ENCODE measurements at regions not wholly inside any gene's neighbourhood (a gene's known extent, or its start where the extent isn't known, plus 50 kb on each side); places are given as distances from the start of the nearest gene placed in this dataset.

- no peaks in the 10 kb centered on the region for H3K9me3 ChIP-seq (replicated peaks; ENCODE audit: control insufficient read depth, insufficient read depth, low read depth, low read length)
- intact Hi-C loops (cut with micrococcal nuclease) (no loop called here), in situ Hi-C loops (cut with MboI) (no loop called here)
- H3K36me3 ChIP-seq (ENCODE audit: control insufficient read depth, insufficient read depth, low read length): no peaks in the 10 kb centered on the region
- ChIA-PET CTCF (ENCODE audit: low intra/inter-chr PET ratio) (no interaction called here), POLR2A (interaction anchor here (0.8 kb wide), 1 partner anchor 659 kb away, joined by 3 read pairs; no protein-coding TSS in a partner anchor)
- H4K20me1 ChIP-seq (replicated peaks; ENCODE audit: control insufficient read depth, insufficient read depth, low read length): no peaks in the 10 kb centered on the region
- H3K27ac ChIP-seq (ENCODE audit: extremely low read depth, low read depth, low read length): no peak overlapping the region
- H2AFZ ChIP-seq (ENCODE audit: low read depth, low read length): no peak overlapping the region
- H3K4me1 ChIP-seq (replicated peaks in 1 of 2; ENCODE audit: control insufficient read depth in 2 of 2, insufficient read depth in 2 of 2, low read length in 2 of 2): no peaks in the 10 kb centered on the region; a peak in 1 of 5 replicates
- no peaks in the 10 kb centered on the region for H3K9me1 ChIP-seq (ENCODE audit: control insufficient read depth, insufficient read depth, low read length)
- no peak for DNase-seq (ENCODE audit: extremely low read depth in 1 of 4, low spot score in 3 of 4)
- peak; percentile 60 for ATAC-seq
- H3K9ac ChIP-seq (ENCODE audit: insufficient read depth in 1 of 2, low read depth in 2 of 2, low read length in 2 of 2): no peak overlapping the region
- no peak overlapping the region for H3K4me2 ChIP-seq (ENCODE audit: insufficient read depth, low read length)
- WGBS (ENCODE audit: insufficient coverage, low coverage, missing lambda C conversion rate): 56% methylated on average over 2 of the region's 2 CpGs
- no TSS peak for BruUV-seq (replicated peaks)
- no peak overlapping the region for H3K4me3 ChIP-seq
- TF ChIP-seq, protein P1, sequence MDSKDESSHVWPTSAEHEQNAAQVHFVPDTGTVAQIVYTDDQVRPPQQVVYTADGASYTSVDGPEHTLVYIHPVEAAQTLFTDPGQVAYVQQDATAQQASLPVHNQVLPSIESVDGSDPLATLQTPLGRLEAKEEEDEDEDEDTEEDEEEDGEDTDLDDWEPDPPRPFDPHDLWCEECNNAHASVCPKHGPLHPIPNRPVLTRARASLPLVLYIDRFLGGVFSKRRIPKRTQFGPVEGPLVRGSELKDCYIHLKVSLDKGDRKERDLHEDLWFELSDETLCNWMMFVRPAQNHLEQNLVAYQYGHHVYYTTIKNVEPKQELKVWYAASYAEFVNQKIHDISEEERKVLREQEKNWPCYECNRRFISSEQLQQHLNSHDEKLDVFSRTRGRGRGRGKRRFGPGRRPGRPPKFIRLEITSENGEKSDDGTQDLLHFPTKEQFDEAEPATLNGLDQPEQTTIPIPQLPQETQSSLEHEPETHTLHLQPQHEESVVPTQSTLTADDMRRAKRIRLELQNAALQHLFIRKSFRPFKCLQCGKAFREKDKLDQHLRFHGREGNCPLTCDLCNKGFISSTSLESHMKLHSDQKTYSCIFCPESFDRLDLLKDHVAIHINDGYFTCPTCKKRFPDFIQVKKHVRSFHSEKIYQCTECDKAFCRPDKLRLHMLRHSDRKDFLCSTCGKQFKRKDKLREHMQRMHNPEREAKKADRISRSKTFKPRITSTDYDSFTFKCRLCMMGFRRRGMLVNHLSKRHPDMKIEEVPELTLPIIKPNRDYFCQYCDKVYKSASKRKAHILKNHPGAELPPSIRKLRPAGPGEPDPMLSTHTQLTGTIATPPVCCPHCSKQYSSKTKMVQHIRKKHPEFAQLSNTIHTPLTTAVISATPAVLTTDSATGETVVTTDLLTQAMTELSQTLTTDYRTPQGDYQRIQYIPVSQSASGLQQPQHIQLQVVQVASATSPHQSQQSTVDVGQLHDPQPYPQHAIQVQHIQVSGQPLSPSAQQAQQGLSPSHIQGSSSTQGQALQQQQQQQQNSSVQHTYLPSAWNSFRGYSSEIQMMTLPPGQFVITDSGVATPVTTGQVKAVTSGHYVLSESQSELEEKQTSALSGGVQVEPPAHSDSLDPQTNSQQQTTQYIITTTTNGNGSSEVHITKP (IDR thresholded peaks at IDR 0.05; ENCODE audit: partially characterized antibody): peak; percentile 79
- TF ChIP-seq, protein P2, sequence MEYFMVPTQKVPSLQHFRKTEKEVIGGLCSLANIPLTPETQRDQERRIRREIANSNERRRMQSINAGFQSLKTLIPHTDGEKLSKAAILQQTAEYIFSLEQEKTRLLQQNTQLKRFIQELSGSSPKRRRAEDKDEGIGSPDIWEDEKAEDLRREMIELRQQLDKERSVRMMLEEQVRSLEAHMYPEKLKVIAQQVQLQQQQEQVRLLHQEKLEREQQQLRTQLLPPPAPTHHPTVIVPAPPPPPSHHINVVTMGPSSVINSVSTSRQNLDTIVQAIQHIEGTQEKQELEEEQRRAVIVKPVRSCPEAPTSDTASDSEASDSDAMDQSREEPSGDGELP (CRISPR knock-in tag; IDR thresholded peaks at IDR 0.05; ENCODE audit: borderline replicate concordance): no peak
- no peaks in the 10 kb centered on the region for H3K27me3 ChIP-seq (ENCODE audit: control insufficient read depth in 2 of 2, insufficient read depth in 2 of 2, low read length in 2 of 2)
- no peak for FAIRE-seq
- H3K79me2 ChIP-seq (ENCODE audit: control insufficient read depth, insufficient read depth, low read length): no peaks in the 10 kb centered on the region
These were observed 174.7 kb downstream of the NRIP1 start for GRCh38 chr21:14890141-14890540.

Data from K562 (cell line).